HepG2 (cell line): ENCODE measurements at regions not wholly inside any gene's neighbourhood (a gene's known extent, or its start where the extent isn't known, plus 50 kb on each side); places are given as distances from the start of the nearest gene placed in this dataset.

ENCODE experiments used
- ATAC-seq: fragments of 200-7000 bp; cut with Tn5 transposase; 3 replicates; pipeline ENCODE4 v1.9.1; 2020; ENCODE audit warnings: mild to moderate bottlenecking, moderate library complexity
- BruUV-seq: library from RNA; stranded (reverse); fragments of 400-500 nt; replicated peaks from 2 replicates; lab custom pipeline; 2021; lab: Mats Ljungman, UMichigan
- CTCF ChIA-PET: fragments of 300-600 bp; formaldehyde crosslinking; extraction: SDS; loops from one replicate; lab custom pipeline; 2021; ENCODE audit warnings: low total read pairs, inconsistent platforms, low intra/inter-chr PET ratio; lab: Yijun Ruan, JAX
- POLR2A ChIA-PET: fragments of 350-600 bp; sonication (Branson Sonifier 250); formaldehyde crosslinking; loops from one replicate; lab custom pipeline; 2020; ENCODE audit warnings: antibody characterized with exemption, inconsistent platforms; lab: Yijun Ruan, JAX
- DNase-seq: peaks from one replicate; pipeline ENCODE4 v3.0.0-alpha.2; 2015; ENCODE audit warnings: low spot score
- FAIRE-seq: peaks from 3 replicates; lab custom pipeline; 2011; peaks lifted over from hg19 to GRCh38; lab: Jason Lieb, UNC
- H2AFZ ChIP-seq: one replicate; pipeline ENCODE4 v1.6.1; 2011; ENCODE audit warnings: low read length, inconsistent platforms
- H3K27ac ChIP-seq: fragments of 300-600 bp; 3 replicates; pipeline ENCODE4 v1.8.0; 2011; ENCODE audit warnings: mixed run types, mild to moderate bottlenecking, mixed read lengths, low read length, inconsistent platforms; ENCODE audit not compliant: insufficient read depth; ENCODE audit errors: extremely low read length
- H3K27me3 ChIP-seq, 2 experiments: fragments of 200-600 bp in 1 of 2; 2 replicates in 1 of 2; 3 replicates in 1 of 2; pipeline versions ENCODE4 v1.6.0 to v1.8.0; 2011; ENCODE audit warnings: low read length in 2 of 2, mild to moderate bottlenecking in 2 of 2, moderate library complexity in 2 of 2, inconsistent platforms in 1 of 2; ENCODE audit not compliant: insufficient read depth in 2 of 2, control insufficient read depth in 1 of 2
- H3K36me3 ChIP-seq, 2 experiments: fragments of 200-600 bp in 1 of 2; replicated peaks in 1 of 2; 2 replicates in 1 of 2; 3 replicates in 1 of 2; pipeline versions ENCODE4 v1.5.1 to v1.8.0; 2011; ENCODE audit warnings: low read length in 2 of 2, inconsistent platforms in 1 of 2; ENCODE audit not compliant: insufficient read depth in 2 of 2, control insufficient read depth in 1 of 2
- H3K4me1 ChIP-seq: 2 replicates; pipeline ENCODE4 v1.5.1; 2012; ENCODE audit warnings: low read length, inconsistent platforms; ENCODE audit not compliant: insufficient read depth
- H3K4me2 ChIP-seq: 2 replicates; pipeline ENCODE4 v1.6.0; 2011; ENCODE audit warnings: low read depth, low read length, inconsistent platforms
- H3K4me3 ChIP-seq, 3 experiments: fragments of 200-600 bp in 1 of 3; sonication (generic), shearing (Covaris generic) in 1 of 3; replicated peaks in 1 of 3; 2 replicates each; pipeline ENCODE4 v1.5.1; 2011 to 2016; ENCODE audit warnings: low read length in 3 of 3, inconsistent platforms in 2 of 3, low read depth in 2 of 3, mild to moderate bottlenecking in 2 of 3, control low read depth in 1 of 3, mixed read lengths in 1 of 3; ENCODE audit not compliant: insufficient read depth in 1 of 3
- H3K79me2 ChIP-seq: one replicate; pipeline ENCODE4 v1.6.1; 2011; ENCODE audit warnings: low read length, inconsistent platforms; ENCODE audit not compliant: insufficient read depth
- H3K9ac ChIP-seq: 2 replicates; pipeline ENCODE4 v1.6.0; 2011; ENCODE audit warnings: mild to moderate bottlenecking, low read depth, low read length, inconsistent platforms; ENCODE audit not compliant: insufficient read depth
- H3K9me3 ChIP-seq: 2 replicates; pipeline ENCODE4 v1.5.1; 2012; ENCODE audit warnings: mild to moderate bottlenecking, low read length
- H4K20me1 ChIP-seq: 2 replicates; pipeline ENCODE4 v1.6.0; 2011; ENCODE audit warnings: inconsistent platforms, mild to moderate bottlenecking, low read length, moderate library complexity; ENCODE audit not compliant: insufficient read depth
- ARNT2 ChIP-seq: sonication (generic); formaldehyde crosslinking; IDR thresholded peaks from 2 replicates; pipeline ENCODE4 v1.8.0; 2022; ENCODE audit warnings: mild to moderate bottlenecking, low read depth, missing genetic modification reagents, moderate library complexity
- BCL6 ChIP-seq: IDR thresholded peaks from 2 replicates; pipeline ENCODE4 v1.6.1; 2016; ENCODE audit warnings: missing genetic modification reagents, missing compliant biosample characterization
- CCDC6 ChIP-seq: sonication (generic); formaldehyde crosslinking; IDR thresholded peaks from 2 replicates; pipeline ENCODE4 v1.8.1; 2022; ENCODE audit warnings: mild to moderate bottlenecking, missing genetic modification reagents, moderate library complexity
- JARID2 ChIP-seq: sonication (generic); formaldehyde crosslinking; IDR thresholded peaks from 2 replicates; pipeline ENCODE4 v1.8.1; 2023; ENCODE audit warnings: missing genetic modification reagents, inconsistent platforms; ENCODE audit not compliant: insufficient replicate concordance
- RBFOX2 ChIP-seq: fragments of 200-400 bp; formaldehyde crosslinking; IDR thresholded peaks from 2 replicates; pipeline ENCODE4 v1.6.1; 2017; ENCODE audit warnings: low read depth, mild to moderate bottlenecking, low read length
- ZNF24 ChIP-seq: fragments of 450-650 bp; IDR thresholded peaks from 2 replicates; pipeline ENCODE4 v1.6.1; 2017; ENCODE audit warnings: antibody characterized with exemption, mild to moderate bottlenecking
- WGBS: methylation state at CpG from one replicate; pipeline ENCODE4 v1.1.6; 2017; ENCODE audit warnings: low lambda C conversion rate; 5-methylcytosine and 5-hydroxymethylcytosine counted together
- in situ Hi-C: cut with HindIII; loops from 2 replicates; pipeline ENCODE4 v1.10.0; 2017; ENCODE audit warnings: low pct_unique_long_range_greater_than_20kb; ENCODE audit not compliant: extremely low pct_ligation_motif_present
- intact Hi-C: fragments of 100-400 bp; cut with micrococcal nuclease; formaldehyde crosslinking; loops from one replicate; pipeline ENCODE4 v1.10.0; 2022; ENCODE audit not compliant: unreplicated experiment
- TF ChIP-seq, protein P1 (sequence below): IDR thresholded peaks from 2 replicates; pipeline ENCODE4 v1.6.1; 2016; ENCODE audit warnings: low read depth, missing genetic modification reagents, missing compliant biosample characterization

DNA sequence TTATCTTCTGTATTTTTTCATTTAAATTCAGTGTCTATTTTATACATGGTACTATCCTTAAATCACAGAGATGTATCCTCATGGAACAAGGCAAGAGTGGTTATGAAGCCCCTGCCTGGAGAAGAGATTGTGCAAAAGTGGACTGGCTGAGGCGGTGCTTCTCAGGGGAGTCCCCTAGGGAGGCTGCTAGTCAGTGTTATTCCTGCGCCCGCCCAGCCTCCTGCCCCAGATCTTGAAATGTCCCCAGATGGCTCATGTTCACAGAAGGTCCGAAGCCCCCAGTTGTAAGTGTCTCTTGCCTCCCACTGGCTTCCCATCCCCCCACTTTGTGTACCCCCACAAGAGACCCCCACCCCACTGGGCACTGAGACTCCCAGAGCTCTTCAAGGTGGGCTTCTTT, 366.9 kb downstream of the TNS3 start:
- H3K36me3 ChIP-seq: no peaks in the 10 kb centered on the region
- H3K4me1 ChIP-seq: no peaks in the 10 kb centered on the region
- H3K4me3 ChIP-seq: no peak overlapping the region
- H4K20me1 ChIP-seq: no peaks in the 10 kb centered on the region
- ChIA-PET POLR2A (no interaction called here), CTCF (no interaction called here)
- in situ Hi-C loops: no loop called here
- no peak for FAIRE-seq
- no peak for DNase-seq
- H3K79me2 ChIP-seq: no peaks in the 10 kb centered on the region
- intact Hi-C loops: no loop called here
- TF ChIP-seq ZNF24 (no peak), CCDC6 (CRISPR knock-in tag) (no peak), RBFOX2 (no peak), JARID2 (CRISPR knock-in tag) (no peak), BCL6 (CRISPR knock-in tag) (no peak), ARNT2 (CRISPR knock-in tag) (no peak)
- TF ChIP-seq, protein P1, sequence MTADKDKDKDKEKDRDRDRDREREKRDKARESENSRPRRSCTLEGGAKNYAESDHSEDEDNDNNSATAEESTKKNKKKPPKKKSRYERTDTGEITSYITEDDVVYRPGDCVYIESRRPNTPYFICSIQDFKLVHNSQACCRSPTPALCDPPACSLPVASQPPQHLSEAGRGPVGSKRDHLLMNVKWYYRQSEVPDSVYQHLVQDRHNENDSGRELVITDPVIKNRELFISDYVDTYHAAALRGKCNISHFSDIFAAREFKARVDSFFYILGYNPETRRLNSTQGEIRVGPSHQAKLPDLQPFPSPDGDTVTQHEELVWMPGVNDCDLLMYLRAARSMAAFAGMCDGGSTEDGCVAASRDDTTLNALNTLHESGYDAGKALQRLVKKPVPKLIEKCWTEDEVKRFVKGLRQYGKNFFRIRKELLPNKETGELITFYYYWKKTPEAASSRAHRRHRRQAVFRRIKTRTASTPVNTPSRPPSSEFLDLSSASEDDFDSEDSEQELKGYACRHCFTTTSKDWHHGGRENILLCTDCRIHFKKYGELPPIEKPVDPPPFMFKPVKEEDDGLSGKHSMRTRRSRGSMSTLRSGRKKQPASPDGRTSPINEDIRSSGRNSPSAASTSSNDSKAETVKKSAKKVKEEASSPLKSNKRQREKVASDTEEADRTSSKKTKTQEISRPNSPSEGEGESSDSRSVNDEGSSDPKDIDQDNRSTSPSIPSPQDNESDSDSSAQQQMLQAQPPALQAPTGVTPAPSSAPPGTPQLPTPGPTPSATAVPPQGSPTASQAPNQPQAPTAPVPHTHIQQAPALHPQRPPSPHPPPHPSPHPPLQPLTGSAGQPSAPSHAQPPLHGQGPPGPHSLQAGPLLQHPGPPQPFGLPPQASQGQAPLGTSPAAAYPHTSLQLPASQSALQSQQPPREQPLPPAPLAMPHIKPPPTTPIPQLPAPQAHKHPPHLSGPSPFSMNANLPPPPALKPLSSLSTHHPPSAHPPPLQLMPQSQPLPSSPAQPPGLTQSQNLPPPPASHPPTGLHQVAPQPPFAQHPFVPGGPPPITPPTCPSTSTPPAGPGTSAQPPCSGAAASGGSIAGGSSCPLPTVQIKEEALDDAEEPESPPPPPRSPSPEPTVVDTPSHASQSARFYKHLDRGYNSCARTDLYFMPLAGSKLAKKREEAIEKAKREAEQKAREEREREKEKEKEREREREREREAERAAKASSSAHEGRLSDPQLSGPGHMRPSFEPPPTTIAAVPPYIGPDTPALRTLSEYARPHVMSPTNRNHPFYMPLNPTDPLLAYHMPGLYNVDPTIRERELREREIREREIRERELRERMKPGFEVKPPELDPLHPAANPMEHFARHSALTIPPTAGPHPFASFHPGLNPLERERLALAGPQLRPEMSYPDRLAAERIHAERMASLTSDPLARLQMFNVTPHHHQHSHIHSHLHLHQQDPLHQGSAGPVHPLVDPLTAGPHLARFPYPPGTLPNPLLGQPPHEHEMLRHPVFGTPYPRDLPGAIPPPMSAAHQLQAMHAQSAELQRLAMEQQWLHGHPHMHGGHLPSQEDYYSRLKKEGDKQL: no peak
- H2AFZ ChIP-seq: no peak overlapping the region
- H3K27ac ChIP-seq: no peak overlapping the region
- H3K4me2 ChIP-seq: no peak overlapping the region
- no peak overlapping the region for H3K9ac ChIP-seq
- 25% methylated on average over 4 of the region's 4 CpGs for WGBS
- no peak for ATAC-seq
- H3K27me3 ChIP-seq: peaks cover 0 to 12% of the 10 kb centered on the region in 2 experiments; a peak in 2 of 5 replicates
- H3K9me3 ChIP-seq: no peaks in the 10 kb centered on the region
- BruUV-seq: no TSS peak
